ENCODE measurements at regions not wholly inside any gene's neighbourhood (a gene's known extent, or its start where the extent isn't known, plus 50 kb on each side); places are given as distances from the start of the nearest gene placed in this dataset.
A peak's percentile ranks its signal among the peaks of the same experiment; 100 is the strongest.

DNA sequence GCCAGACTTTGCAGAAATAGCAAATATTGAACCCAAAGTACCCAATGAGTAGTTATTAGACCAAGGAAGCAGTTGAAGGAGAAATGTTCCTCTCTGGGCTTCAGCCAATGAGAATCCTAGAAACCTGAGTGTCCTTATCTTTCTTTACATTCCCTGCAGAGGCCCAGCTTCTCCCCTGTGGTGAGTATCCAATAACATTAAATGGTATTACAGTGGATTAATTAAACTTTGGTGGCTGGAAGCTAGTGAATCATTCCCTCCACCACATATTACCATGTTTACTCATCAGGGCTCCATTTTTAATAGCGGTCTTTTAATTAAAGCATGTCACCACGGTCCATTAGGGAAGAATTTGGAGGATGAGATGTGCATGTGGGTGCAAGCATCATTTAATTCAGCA lies 74.0 kb downstream of the UNC5CL start:
- TF ChIP-seq, protein P1, sequence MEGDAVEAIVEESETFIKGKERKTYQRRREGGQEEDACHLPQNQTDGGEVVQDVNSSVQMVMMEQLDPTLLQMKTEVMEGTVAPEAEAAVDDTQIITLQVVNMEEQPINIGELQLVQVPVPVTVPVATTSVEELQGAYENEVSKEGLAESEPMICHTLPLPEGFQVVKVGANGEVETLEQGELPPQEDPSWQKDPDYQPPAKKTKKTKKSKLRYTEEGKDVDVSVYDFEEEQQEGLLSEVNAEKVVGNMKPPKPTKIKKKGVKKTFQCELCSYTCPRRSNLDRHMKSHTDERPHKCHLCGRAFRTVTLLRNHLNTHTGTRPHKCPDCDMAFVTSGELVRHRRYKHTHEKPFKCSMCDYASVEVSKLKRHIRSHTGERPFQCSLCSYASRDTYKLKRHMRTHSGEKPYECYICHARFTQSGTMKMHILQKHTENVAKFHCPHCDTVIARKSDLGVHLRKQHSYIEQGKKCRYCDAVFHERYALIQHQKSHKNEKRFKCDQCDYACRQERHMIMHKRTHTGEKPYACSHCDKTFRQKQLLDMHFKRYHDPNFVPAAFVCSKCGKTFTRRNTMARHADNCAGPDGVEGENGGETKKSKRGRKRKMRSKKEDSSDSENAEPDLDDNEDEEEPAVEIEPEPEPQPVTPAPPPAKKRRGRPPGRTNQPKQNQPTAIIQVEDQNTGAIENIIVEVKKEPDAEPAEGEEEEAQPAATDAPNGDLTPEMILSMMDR (IDR thresholded peaks at IDR 0.05) = no peak

DNA sequence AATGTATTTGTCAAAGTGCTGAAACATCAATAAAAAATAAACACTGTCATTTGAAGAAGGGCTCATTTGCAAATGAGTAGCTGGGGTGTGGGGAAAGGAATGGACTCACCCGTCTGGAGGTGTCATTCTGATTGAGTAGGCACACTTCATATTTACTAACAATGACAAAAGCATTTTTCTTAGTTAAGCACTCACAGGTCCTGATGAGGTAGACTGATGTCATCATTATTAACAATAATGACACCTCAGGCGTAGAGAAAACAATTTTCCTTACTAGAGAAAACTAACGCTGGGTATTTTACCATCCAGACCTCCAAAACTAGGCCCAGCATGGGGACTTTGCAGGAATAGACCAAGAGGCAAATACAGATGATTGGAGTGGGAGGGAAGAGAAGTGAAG lies 76.0 kb downstream of the UNC5CL start:
- DNase-seq (no peak), ATAC-seq (no peak)
- TF ChIP-seq, protein P1 (IDR thresholded peaks at IDR 0.05) = no peak
- no peaks in the 10 kb centered on the region for H3K27me3 ChIP-seq
- H3K4me3 ChIP-seq = no peak overlapping the region
- no peaks in the 10 kb centered on the region for H3K36me3 ChIP-seq
- intact Hi-C loops (cut with DNase I) = no loop called here
- H3K27ac ChIP-seq = no peak overlapping the region
- no peaks in the 10 kb centered on the region for H3K4me1 ChIP-seq
- H3K9me3 ChIP-seq = no peaks in the 10 kb centered on the region

More for the DNA sequence above, 74.0 kb downstream of the UNC5CL start:
- no peaks in the 10 kb centered on the region for H3K27me3 ChIP-seq
- no peaks in the 10 kb centered on the region for H3K36me3 ChIP-seq
- no peaks in the 10 kb centered on the region for H3K9me3 ChIP-seq
- no peak overlapping the region for H3K4me3 ChIP-seq
- no peak for ATAC-seq
- no peaks in the 10 kb centered on the region for H3K4me1 ChIP-seq
- H3K27ac ChIP-seq = no peak overlapping the region
- DNase-seq = no peak
- intact Hi-C loops (cut with DNase I) = no loop called here

DNA sequence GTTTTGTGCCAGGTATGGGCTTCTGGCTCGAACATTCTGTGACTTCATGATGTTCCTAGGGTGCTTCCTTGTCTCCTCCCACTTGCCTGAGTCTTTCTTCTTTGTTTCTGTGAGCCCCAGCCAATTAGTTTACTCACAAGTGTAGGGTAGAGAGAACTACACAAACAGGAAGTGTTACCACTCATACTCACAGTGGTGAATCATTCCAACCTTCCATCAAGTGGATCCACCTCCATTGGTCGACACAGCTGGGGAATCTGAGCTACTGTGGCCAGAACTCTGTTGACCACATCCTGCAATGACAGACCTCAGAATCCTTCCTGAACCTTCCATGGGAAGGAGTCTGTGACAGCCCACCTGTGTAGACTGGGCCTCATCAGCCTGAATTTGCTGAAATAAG lies 76.8 kb downstream of the UNC5CL start:
- TF ChIP-seq, protein P1 (IDR thresholded peaks at IDR 0.05) = no peak
- Histone ChIP-seq H3K27me3 (no peaks in the 10 kb centered on the region), H3K4me3 (no peak overlapping the region), H3K9me3 (no peaks in the 10 kb centered on the region), H3K27ac (no peak overlapping the region), H3K36me3 (no peaks in the 10 kb centered on the region), H3K4me1 (no peaks in the 10 kb centered on the region)
- intact Hi-C loops (cut with DNase I) = no loop called here
- ATAC-seq = peak; percentile 73
- no peak for DNase-seq

DNA sequence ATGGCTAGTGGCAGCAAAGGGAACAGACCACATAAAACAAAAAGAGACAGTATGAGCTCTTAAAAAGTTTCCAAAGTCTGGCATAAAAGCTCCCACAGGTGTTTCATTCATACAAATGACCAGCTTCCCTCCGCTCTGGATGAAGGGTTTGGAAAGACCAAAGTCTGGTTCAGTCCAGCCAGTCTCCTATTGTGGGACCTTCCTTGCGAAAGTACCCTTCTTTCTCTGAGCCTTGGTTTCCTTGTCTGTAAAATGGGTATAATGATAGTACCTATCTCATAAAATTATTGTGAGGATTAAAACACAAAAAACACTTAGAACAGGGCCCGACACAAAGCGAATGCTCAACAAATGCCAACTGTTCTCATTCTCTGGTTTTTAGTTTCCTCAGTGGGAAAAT lies 77.2 kb downstream of the UNC5CL start:
- no peaks in the 10 kb centered on the region for H3K4me1 ChIP-seq
- no peaks in the 10 kb centered on the region for H3K36me3 ChIP-seq
- no peak for DNase-seq
- H3K4me3 ChIP-seq = no peak overlapping the region
- H3K27ac ChIP-seq = no peak overlapping the region
- TF ChIP-seq, protein P1 (IDR thresholded peaks at IDR 0.05) = no peak
- intact Hi-C loops (cut with DNase I) = no loop called here
- no peaks in the 10 kb centered on the region for H3K27me3 ChIP-seq
- H3K9me3 ChIP-seq = no peaks in the 10 kb centered on the region
- no peak for ATAC-seq

DNA sequence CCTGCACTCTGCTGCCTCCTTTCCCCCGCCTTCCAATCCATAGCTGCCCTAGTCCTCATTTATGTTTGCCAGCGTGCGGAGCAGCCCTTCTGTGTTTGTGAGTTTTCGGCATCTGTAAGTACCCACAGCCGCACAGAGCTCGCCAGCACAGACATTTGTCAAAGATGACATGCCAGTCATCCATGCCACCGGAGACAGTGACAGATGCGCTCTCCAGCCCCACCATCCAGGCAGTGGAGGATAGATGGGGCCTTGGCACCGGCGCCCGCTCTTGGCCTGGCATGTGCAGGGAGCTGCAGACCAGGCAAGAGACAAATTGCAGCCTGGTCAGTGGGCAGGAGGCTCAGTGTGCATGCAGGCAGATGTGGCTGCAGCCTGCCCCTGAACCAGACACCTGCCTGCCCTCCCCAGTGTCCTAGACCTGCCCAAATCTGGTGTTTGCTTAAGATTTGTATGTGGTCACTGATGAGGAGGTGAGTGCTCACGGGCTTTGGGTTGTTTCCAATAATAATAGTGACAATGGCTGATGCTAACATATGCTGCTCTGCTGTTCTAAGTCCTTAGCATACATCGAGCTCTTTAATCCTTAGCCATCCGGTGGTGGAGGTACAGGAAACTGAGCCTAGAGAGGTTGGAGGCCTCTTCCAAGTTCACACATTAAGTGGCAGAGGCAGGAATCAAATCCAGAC lies 78.1 kb downstream of the UNC5CL start:
- Histone ChIP-seq H3K4me3 (no peak overlapping the region), H3K4me1 (no peaks in the 10 kb centered on the region), H3K9me3 (no peaks in the 10 kb centered on the region), H3K27me3 (no peaks in the 10 kb centered on the region), H3K36me3 (no peaks in the 10 kb centered on the region), H3K27ac (no peak overlapping the region)
- TF ChIP-seq, protein P1 (IDR thresholded peaks at IDR 0.05) = no peak
- intact Hi-C loops (cut with DNase I) = no loop called here
- ATAC-seq (peak; percentile 27), DNase-seq (peak in 1 of 4 donors; percentile 56)
